Panc1 (cell line): ENCODE measurements at regions not wholly inside any gene's neighbourhood (a gene's known extent, or its start where the extent isn't known, plus 50 kb on each side); places are given as distances from the start of the nearest gene placed in this dataset.

ENCODE experiments used
- ATAC-seq: fragments of 200-7000 bp; cut with Tn5 transposase; 2 replicates; pipeline ENCODE4 v1.9.1; 2020; ENCODE audit warnings: mild to moderate bottlenecking, moderate library complexity
- BruUV-seq: library from RNA; stranded (reverse); fragments of 400-500 nt; replicated peaks from 2 replicates; lab custom pipeline; 2021; lab: Mats Ljungman, UMichigan
- CTCF ChIA-PET: fragments of 300-600 bp; sonication (Branson Sonifier 250); formaldehyde crosslinking; loops from one replicate; lab custom pipeline; 2022; ENCODE audit warnings: antibody characterized with exemption; lab: Charles Lee
- POLR2A ChIA-PET: fragments of 300-600 bp; sonication (Branson Sonifier 250); formaldehyde crosslinking; loops from one replicate; lab custom pipeline; 2022; ENCODE audit warnings: antibody characterized with exemption; lab: Charles Lee
- DNase-seq: peaks from one replicate; pipeline ENCODE4 v3.0.0-alpha.2; 2010; ENCODE audit warnings: low read depth, low spot score
- H3K27ac ChIP-seq: 2 replicates; pipeline ENCODE4 v1.5.1; 2011; ENCODE audit warnings: mild to moderate bottlenecking, low read length, inconsistent platforms
- H3K27me3 ChIP-seq: fragments of 200-500 bp; sonication (Bioruptor generic); 2 replicates; pipeline ENCODE4 v1.6.0; 2014; ENCODE audit warnings: low read length, inconsistent platforms; ENCODE audit not compliant: control insufficient read depth, insufficient read depth
- H3K36me3 ChIP-seq: fragments of 200-500 bp; sonication (Bioruptor generic); 2 replicates; pipeline ENCODE4 v1.5.1; 2014; ENCODE audit warnings: inconsistent platforms, mild to moderate bottlenecking, low read length, moderate library complexity; ENCODE audit not compliant: control insufficient read depth, insufficient read depth
- H3K4me1 ChIP-seq: 2 replicates; pipeline ENCODE4 v1.5.1; 2011; ENCODE audit warnings: inconsistent platforms, mild to moderate bottlenecking, low read length, moderate library complexity; ENCODE audit not compliant: control insufficient read depth, insufficient read depth
- H3K4me3 ChIP-seq, 2 experiments: 2 replicates each; pipeline ENCODE4 v1.5.1; 2011 to 2012; ENCODE audit warnings: low read depth in 2 of 2, low read length in 2 of 2, mild to moderate bottlenecking in 2 of 2, inconsistent platforms in 1 of 2, moderate library complexity in 1 of 2
- H3K9me3 ChIP-seq: fragments of 200-500 bp; sonication (Bioruptor generic); 2 replicates; pipeline ENCODE4 v1.5.1; 2014; ENCODE audit warnings: low read depth, mild to moderate bottlenecking, inconsistent platforms, low read length, moderate library complexity; ENCODE audit not compliant: control insufficient read depth, insufficient read depth
- POLR2AphosphoS5 ChIP-seq: IDR thresholded peaks from 2 replicates; pipeline ENCODE4 v1.6.1; 2012; ENCODE audit warnings: mild to moderate bottlenecking, low read depth, low read length, moderate library complexity
- SIN3A ChIP-seq: IDR thresholded peaks from 2 replicates; pipeline ENCODE4 v1.6.1; 2012; ENCODE audit warnings: low read depth, mild to moderate bottlenecking, low read length, moderate library complexity, borderline replicate concordance; ENCODE audit not compliant: insufficient read depth
- TCF7L2 ChIP-seq: IDR thresholded peaks from 2 replicates; pipeline ENCODE4 v1.6.1; 2011; ENCODE audit warnings: mild to moderate bottlenecking, low read depth, low read length, inconsistent platforms
- in situ Hi-C: cut with HindIII; loops from 2 replicates; pipeline ENCODE4 v1.10.0; 2016; ENCODE audit warnings: low sequenced_read_pairs, low pct_unique_long_range_greater_than_20kb
- intact Hi-C: fragments of 100-400 bp; cut with micrococcal nuclease; formaldehyde crosslinking; loops from one replicate; pipeline ENCODE4 v1.10.0; 2022; ENCODE audit not compliant: unreplicated experiment
- TF ChIP-seq, protein P1 (sequence below), 2 experiments: IDR thresholded peaks; 2 replicates each; pipeline ENCODE4 v1.6.1; 2011 to 2012; ENCODE audit warnings: low read depth in 2 of 2, control low read depth in 1 of 2, low read length in 1 of 2, mild to moderate bottlenecking in 1 of 2, moderate library complexity in 1 of 2; ENCODE audit not compliant: insufficient read depth in 1 of 2
- TF ChIP-seq, protein P2 (sequence below): fragments of 450-650 bp; IDR thresholded peaks from 2 replicates; pipeline ENCODE4 v1.5.1; 2017; ENCODE audit warnings: mild to moderate bottlenecking

DNA sequence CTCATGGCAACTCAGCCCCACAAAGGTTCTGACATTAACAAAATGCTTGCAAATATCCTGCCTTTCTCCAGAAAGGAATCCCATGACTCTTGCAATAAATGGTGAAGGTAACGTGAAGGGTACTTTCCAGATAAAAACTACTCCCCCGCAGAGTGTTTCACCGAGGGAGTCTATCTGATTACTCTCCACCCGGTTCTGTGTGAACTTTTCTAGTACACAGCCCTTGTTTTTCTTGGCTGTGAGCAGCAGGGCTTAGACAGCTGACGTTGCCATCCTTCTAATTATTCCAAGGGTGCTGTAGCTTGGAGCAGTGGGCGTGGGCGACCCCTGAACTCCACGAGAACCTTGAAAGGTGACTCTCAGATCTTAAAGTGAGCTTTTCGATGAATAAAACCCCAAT lies 276.0 kb upstream of the IRX4 start:
- Histone ChIP-seq H3K4me3 (no peak overlapping the region), H3K4me1 (no peaks in the 10 kb centered on the region), H3K27ac (no peak overlapping the region), H3K36me3 (no peaks in the 10 kb centered on the region), H3K27me3 (no peaks in the 10 kb centered on the region; the same call in 1 of the 2 replicates), H3K9me3 (no peaks in the 10 kb centered on the region)
- DNase-seq: no peak
- intact Hi-C loops: no loop called here
- ChIA-PET POLR2A (interaction anchor here (0.6 kb wide), 1 partner anchor 1056 kb away, joined by 3 read pairs; no protein-coding TSS in a partner anchor), CTCF (no interaction called here)
- in situ Hi-C loops: no loop called here
- BruUV-seq: no TSS peak
- no peak for TF ChIP-seq SIN3A
- TF ChIP-seq, protein P1, sequence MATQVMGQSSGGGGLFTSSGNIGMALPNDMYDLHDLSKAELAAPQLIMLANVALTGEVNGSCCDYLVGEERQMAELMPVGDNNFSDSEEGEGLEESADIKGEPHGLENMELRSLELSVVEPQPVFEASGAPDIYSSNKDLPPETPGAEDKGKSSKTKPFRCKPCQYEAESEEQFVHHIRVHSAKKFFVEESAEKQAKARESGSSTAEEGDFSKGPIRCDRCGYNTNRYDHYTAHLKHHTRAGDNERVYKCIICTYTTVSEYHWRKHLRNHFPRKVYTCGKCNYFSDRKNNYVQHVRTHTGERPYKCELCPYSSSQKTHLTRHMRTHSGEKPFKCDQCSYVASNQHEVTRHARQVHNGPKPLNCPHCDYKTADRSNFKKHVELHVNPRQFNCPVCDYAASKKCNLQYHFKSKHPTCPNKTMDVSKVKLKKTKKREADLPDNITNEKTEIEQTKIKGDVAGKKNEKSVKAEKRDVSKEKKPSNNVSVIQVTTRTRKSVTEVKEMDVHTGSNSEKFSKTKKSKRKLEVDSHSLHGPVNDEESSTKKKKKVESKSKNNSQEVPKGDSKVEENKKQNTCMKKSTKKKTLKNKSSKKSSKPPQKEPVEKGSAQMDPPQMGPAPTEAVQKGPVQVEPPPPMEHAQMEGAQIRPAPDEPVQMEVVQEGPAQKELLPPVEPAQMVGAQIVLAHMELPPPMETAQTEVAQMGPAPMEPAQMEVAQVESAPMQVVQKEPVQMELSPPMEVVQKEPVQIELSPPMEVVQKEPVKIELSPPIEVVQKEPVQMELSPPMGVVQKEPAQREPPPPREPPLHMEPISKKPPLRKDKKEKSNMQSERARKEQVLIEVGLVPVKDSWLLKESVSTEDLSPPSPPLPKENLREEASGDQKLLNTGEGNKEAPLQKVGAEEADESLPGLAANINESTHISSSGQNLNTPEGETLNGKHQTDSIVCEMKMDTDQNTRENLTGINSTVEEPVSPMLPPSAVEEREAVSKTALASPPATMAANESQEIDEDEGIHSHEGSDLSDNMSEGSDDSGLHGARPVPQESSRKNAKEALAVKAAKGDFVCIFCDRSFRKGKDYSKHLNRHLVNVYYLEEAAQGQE (IDR thresholded peaks at IDR 0.05; ENCODE audit: insufficient read depth in 1 of 2, low read depth in 2 of 2, low read length in 1 of 2): no peak
- TF ChIP-seq POLR2AphosphoS5: no peak
- no peak for TF ChIP-seq TCF7L2
- TF ChIP-seq, protein P2, sequence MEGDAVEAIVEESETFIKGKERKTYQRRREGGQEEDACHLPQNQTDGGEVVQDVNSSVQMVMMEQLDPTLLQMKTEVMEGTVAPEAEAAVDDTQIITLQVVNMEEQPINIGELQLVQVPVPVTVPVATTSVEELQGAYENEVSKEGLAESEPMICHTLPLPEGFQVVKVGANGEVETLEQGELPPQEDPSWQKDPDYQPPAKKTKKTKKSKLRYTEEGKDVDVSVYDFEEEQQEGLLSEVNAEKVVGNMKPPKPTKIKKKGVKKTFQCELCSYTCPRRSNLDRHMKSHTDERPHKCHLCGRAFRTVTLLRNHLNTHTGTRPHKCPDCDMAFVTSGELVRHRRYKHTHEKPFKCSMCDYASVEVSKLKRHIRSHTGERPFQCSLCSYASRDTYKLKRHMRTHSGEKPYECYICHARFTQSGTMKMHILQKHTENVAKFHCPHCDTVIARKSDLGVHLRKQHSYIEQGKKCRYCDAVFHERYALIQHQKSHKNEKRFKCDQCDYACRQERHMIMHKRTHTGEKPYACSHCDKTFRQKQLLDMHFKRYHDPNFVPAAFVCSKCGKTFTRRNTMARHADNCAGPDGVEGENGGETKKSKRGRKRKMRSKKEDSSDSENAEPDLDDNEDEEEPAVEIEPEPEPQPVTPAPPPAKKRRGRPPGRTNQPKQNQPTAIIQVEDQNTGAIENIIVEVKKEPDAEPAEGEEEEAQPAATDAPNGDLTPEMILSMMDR: no peak
- ATAC-seq: no peak

- DNase-seq: no peak
- POLR2A ChIA-PET: no interaction called here
- H3K27me3 ChIP-seq: no peaks in the 10 kb centered on the region; the same call in 1 of the 2 replicates
- CTCF ChIA-PET: no interaction called here
- H3K4me1 ChIP-seq: no peaks in the 10 kb centered on the region
- BruUV-seq: no TSS peak
- intact Hi-C loops: no loop called here
- no peaks in the 10 kb centered on the region for H3K9me3 ChIP-seq
- no peak overlapping the region for H3K27ac ChIP-seq
- TF ChIP-seq POLR2AphosphoS5 (no peak), TCF7L2 (no peak), SIN3A (no peak)
- TF ChIP-seq, protein P1 (IDR thresholded peaks at IDR 0.05; ENCODE audit: insufficient read depth in 1 of 2, low read depth in 2 of 2, low read length in 1 of 2): no peak
- TF ChIP-seq, protein P2: no peak
- no peaks in the 10 kb centered on the region for H3K36me3 ChIP-seq
- H3K4me3 ChIP-seq: no peak overlapping the region
- no peak for ATAC-seq
- in situ Hi-C loops: no loop called here
Measured at GRCh38 chr5:2158109-2158508, 275.4 kb upstream of the IRX4 start.
